ENCODE measurements at regions not wholly inside any gene's neighbourhood (a gene's known extent, or its start where the extent isn't known, plus 50 kb on each side); places are given as distances from the start of the nearest gene placed in this dataset.

- intact Hi-C loops (cut with micrococcal nuclease) = no loop called here
- DNase-seq = no peak
- ATAC-seq = no peak
Measured at GRCh38 chr5:68444048-68444447, 228.5 kb downstream of the PIK3R1 start.

GRCh38 chr5:68444833-68445232 is 229.3 kb downstream of the PIK3R1 start:
- intact Hi-C loops (cut with micrococcal nuclease) = no loop called here
- ATAC-seq (no peak), DNase-seq (no peak)

- DNase-seq (no peak), ATAC-seq (no peak)
- intact Hi-C loops (cut with micrococcal nuclease) = no loop called here
Measured at GRCh38 chr5:68445257-68446069, 229.9 kb downstream of the PIK3R1 start.

- ATAC-seq = no peak
- intact Hi-C loops (cut with micrococcal nuclease) = no loop called here
- DNase-seq = no peak
Measured at GRCh38 chr5:68446070-68446357, 230.5 kb downstream of the PIK3R1 start.

GRCh38 chr5:68446487-68446894 is 230.9 kb downstream of the PIK3R1 start:
- ATAC-seq (no peak), DNase-seq (no peak)
- intact Hi-C loops (cut with micrococcal nuclease) = no loop called here

GRCh38 chr5:68447136-68447929 is 231.8 kb downstream of the PIK3R1 start:
- intact Hi-C loops (cut with micrococcal nuclease) = no loop called here
- DNase-seq (no peak), ATAC-seq (no peak)

- intact Hi-C loops (cut with micrococcal nuclease) = no loop called here
- peak; percentile 42 for DNase-seq
- peak; percentile 92 for ATAC-seq
Measured at GRCh38 chr5:68449380-68449779, 233.8 kb downstream of the PIK3R1 start.

GRCh38 chr5:68450245-68450852 is 234.8 kb downstream of the PIK3R1 start:
- no peak for DNase-seq
- no peak for ATAC-seq
- intact Hi-C loops (cut with micrococcal nuclease) = loop anchor here (10.0 kb wide), 1 partner anchor 514 kb away; no protein-coding TSS in a partner anchor

GRCh38 chr5:68452286-68452685 is 236.7 kb downstream of the PIK3R1 start:
- intact Hi-C loops (cut with micrococcal nuclease) = loop anchor here (10.0 kb wide), 1 partner anchor 513 kb away; no protein-coding TSS in a partner anchor
- DNase-seq = no peak
- no peak for ATAC-seq

GRCh38 chr5:68454172-68454571 is 238.6 kb downstream of the PIK3R1 start:
- intact Hi-C loops (cut with micrococcal nuclease) = loop anchor here (10.0 kb wide), 1 partner anchor 511 kb away; no protein-coding TSS in a partner anchor
- ATAC-seq = no peak
- no peak for DNase-seq

GRCh38 chr5:68454766-68455165 is 239.2 kb downstream of the PIK3R1 start:
- no peak for DNase-seq
- no peak for ATAC-seq
- intact Hi-C loops (cut with micrococcal nuclease) = loop anchor here (10.0 kb wide), 1 partner anchor 510 kb away; no protein-coding TSS in a partner anchor

- DNase-seq = no peak
- no peak for ATAC-seq
- intact Hi-C loops (cut with micrococcal nuclease) = loop anchor here (10.0 kb wide), 1 partner anchor 510 kb away; no protein-coding TSS in a partner anchor
Measured at GRCh38 chr5:68455216-68455615, 239.7 kb downstream of the PIK3R1 start.

- DNase-seq (no peak), ATAC-seq (peak; percentile 97)
- intact Hi-C loops (cut with micrococcal nuclease) = loop anchor here (10.0 kb wide), 1 partner anchor 508 kb away; no protein-coding TSS in a partner anchor
Measured at GRCh38 chr5:68456756-68457217, 241.2 kb downstream of the PIK3R1 start.

GRCh38 chr5:68457285-68457684 is 241.7 kb downstream of the PIK3R1 start:
- ATAC-seq = no peak
- no peak for DNase-seq
- intact Hi-C loops (cut with micrococcal nuclease) = loop anchor here (10.0 kb wide), 1 partner anchor 508 kb away; no protein-coding TSS in a partner anchor

- ATAC-seq (no peak), DNase-seq (no peak)
- intact Hi-C loops (cut with micrococcal nuclease) = loop anchor here (10.0 kb wide), 1 partner anchor 506 kb away; no protein-coding TSS in a partner anchor
Measured at GRCh38 chr5:68458416-68459021, 243.0 kb downstream of the PIK3R1 start.

GRCh38 chr5:68459093-68459809 is 243.7 kb downstream of the PIK3R1 start:
- intact Hi-C loops (cut with micrococcal nuclease) = loop anchor here (10.0 kb wide), 1 partner anchor 506 kb away; no protein-coding TSS in a partner anchor
- DNase-seq (no peak), ATAC-seq (no peak)

GRCh38 chr5:68459810-68460139 is 244.2 kb downstream of the PIK3R1 start:
- peak; percentile 9 for ATAC-seq
- intact Hi-C loops (cut with micrococcal nuclease) = loop anchor here (5.0 to 10.0 kb wide), 2 partner anchors 172 to 505 kb away; no protein-coding TSS in a partner anchor
- no peak for DNase-seq

- DNase-seq (no peak), ATAC-seq (peak; percentile 53)
- intact Hi-C loops (cut with micrococcal nuclease) = loop anchor here (5.0 kb wide), 1 partner anchor 173 kb away; no protein-coding TSS in a partner anchor
Measured at GRCh38 chr5:68460147-68460798, 244.7 kb downstream of the PIK3R1 start.
